HG03520 (cell line): ENCODE measurements at regions not wholly inside any gene's neighbourhood (a gene's known extent, or its start where the extent isn't known, plus 50 kb on each side); places are given as distances from the start of the nearest gene placed in this dataset.

Source experiments
- ATAC-seq: cut with Tn5 transposase; IDR thresholded peaks from one replicate; pipeline ENCODE4 v1.9.1; 2021; ENCODE audit warnings: mild to moderate bottlenecking, moderate library complexity; ENCODE audit not compliant: unreplicated experiment

DNA sequence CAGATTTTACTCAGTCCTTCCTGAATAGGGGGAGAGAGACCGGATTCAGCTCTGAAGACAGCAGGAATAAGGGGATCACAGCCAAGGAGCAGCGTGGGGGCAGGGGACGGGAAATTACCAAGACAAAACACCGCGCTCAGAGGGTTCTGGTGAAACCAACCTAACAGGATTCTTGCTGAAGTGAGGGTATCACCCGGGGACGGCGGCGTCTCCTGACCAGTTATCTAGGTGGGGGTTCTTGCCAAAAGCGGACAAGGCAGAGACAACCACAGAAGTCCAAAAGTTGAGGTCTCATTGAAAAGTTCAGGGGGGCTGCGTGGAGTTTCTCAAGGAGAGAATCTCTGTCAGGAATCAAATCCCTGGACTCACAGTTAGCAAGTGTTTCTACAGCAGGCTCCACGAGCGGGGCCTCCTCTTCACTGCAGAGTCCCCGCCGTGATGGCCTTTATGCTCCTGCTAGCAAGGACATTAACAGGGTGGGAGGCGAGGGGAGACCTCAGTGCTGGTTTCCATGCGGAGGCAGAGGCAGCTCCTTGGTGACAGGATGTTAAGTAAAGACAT lies 291.0 kb downstream of the BRD1 start:
- ATAC-seq, result no peak

- no peak for ATAC-seq
Observed at GRCh38 chr22:49535527-49536125, 292.0 kb downstream of the BRD1 start.

GRCh38 chr22:49535126-49535525 lies 292.5 kb downstream of the BRD1 start:
- no peak for ATAC-seq

DNA sequence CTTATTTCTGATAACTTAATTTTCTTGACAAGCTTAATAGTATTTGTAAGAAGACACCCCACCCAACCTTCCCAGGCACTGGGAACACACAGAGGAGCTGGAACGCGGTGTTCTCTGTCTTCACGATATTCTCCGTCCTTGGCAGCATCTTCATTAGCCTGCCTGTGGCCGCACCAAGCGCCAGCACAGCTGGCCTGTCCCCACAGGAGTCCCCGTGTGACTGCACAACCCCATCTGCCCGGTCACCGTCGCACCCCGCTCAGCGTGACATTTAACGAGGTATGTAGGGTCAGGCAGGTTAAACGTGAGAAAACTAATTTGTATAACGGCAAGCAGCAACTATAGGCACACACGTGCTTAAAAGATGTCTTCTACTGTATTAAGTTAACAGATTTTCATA lies 293.3 kb downstream of the BRD1 start:
- no peak for ATAC-seq

DNA sequence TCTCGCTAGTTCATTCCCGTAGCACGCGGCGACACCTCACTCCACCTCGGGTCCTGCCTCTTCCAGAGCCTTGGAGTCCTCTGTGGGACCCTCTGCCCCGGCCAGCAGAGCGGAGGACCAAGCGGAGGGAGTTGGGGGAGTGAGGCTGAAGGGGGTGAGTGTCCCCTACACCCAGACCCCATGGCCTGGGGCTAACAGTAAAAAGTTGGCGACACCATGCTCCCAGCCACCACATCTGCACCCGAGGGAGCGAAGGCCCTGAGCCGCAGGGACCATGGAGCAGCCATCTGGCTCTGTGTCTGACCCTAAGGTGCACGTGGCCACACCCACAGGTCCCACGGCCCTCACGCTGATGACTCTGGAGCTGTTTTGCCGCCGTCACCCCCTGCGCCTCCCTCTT lies 293.8 kb downstream of the BRD1 start:
- ATAC-seq, result no peak

DNA sequence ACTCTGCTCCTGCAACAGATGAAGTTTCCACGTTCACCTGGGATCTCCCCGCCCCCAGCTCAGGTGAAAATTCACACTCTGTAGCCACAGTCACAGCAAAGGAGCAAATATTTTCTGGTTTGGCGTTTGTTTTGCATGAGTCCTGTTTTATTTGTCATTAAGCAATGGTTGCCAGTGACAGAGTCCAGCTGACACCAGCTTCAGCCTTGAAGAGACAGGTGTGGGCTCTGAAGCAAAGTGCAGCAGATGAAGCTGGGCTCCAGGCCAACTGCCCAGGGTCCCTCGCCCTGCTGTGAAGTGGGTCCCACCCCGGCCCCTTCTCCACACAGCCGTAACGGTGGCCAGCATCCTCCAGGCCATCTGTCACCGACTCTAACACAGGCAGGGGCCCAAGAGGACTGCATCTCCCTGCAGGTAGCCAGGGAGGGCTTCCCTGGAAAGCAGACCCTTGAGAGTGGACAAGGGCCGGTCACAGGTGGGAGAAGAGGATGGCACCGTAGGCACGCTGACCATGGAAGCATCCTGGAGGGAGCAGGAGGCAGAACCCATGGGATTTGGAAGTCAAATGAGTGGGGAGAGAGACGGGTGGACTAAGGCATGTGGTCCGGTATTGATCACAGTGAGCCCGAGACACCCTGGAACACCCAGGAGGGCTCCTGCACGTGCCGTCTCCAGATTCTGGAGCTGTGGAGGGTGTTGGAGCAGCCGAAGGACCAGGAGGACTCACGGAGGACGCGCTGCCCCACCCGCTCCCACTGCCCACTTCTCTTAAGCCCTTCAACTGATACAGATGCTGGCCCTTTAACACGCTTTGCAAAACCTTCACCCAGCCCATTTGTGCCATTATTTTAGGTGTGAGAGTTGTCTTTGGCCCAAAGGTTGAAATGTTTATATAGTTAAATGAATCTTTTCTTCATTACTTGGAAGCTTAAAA lies 294.5 kb downstream of the BRD1 start:
- ATAC-seq, result no peak

DNA sequence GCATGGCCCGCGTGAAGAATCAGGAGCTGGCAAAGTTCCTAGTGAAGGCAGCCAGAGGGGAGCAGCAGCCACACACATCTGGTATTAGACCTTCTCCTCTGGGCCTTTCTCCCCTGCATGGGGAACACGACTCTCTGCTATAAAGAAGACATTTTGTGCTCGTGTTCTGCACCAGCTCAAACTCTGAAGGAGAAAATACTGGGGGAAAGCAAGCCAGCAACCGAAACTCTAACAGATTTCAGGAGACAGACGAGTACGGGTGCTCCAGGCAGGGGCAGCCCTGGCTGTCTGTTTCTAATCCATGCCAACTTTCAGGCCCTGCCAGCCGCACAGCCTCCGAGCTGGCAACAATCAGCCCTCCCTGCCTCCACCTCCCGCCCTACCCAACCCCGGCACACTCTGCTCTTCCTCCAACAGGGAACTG lies 296.3 kb downstream of the BRD1 start:
- ATAC-seq, result no peak

DNA sequence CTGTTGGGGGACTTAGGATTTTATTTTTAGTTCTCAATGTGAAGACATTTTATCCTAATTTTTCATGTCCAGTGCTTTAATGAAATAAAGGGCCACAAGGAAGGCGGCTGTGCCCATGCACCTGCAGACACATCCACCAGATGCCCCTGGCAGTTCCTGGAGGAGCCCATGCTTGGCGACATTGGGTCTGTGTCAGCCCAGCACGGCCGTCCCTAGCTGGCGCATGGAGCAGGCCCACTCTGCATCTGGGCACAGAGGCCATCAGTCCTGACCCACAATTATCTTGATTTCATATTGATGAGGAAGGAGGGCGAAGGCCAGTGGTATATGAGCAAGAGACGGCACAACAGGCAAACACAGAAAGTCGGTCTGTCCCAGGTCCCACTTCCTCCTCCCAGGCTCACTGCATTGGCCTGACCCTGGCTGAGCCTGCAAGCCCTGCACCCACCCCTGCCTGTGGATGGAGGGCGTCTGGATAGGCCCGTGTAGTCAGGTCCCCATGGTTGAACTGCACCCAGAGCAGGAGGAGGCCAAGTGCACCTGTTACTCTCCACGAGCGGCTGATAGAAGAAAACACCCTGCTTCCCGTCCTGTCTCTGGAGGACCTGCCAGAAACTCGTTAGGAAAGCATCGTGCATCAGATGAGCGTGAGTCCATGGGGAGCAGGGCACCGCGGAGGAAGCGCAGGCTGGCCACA lies 296.9 kb downstream of the BRD1 start:
- ATAC-seq, result no peak

DNA sequence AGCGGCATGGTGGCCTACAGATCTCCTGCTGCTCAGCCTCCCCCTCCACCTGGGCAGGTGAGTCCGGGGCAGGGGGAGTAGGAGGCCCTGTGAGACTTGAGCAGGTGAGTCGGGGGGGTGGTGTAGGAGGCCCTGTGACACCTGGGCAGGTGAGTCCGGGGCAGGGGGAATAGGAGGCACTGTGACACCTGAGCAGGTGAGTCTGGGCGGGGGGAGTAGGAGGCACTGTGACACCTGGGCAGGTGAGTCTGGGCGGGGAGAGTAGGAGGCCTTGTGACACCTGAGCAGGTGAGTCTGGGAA lies 299.3 kb downstream of the BRD1 start:
- ATAC-seq, result no peak

DNA sequence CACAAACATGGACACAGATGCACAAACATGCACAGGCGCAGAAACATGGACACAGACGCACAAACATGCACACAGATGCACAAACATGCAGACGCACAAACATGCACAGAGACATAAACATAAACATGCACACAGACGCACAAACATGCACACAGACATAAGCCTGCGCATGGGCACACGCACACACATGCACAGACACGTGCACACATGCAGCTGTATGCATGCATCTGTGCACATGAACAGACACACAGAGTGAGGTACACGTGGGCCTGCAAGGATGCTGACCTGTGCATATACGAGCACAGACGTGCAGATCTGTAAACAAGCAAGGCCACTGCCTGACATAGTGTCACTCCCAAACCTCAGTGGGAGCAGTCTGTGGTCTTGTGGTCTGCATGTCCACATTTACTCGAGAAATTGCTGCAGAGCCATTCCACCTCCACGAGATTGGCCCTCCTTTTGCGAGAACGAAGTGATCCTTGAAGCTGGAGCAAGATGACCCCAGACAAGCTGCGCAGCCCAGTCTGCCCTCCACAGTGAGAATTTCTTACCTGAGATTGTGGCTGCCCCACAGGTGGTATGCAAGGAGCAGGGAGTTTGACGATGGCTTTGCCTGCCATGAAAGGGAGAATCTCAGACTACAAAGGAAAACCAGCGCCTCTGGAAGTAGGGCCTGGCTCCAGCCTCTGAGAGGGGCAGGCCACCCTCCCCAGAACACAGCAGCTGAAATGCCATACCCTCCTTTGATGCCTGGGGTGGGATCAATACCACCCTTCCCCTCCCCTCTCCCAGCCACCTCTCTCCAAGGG lies 299.9 kb downstream of the BRD1 start:
- no peak for ATAC-seq

- no peak for ATAC-seq
Observed at GRCh38 chr22:49525801-49526535, 301.7 kb downstream of the BRD1 start.

DNA sequence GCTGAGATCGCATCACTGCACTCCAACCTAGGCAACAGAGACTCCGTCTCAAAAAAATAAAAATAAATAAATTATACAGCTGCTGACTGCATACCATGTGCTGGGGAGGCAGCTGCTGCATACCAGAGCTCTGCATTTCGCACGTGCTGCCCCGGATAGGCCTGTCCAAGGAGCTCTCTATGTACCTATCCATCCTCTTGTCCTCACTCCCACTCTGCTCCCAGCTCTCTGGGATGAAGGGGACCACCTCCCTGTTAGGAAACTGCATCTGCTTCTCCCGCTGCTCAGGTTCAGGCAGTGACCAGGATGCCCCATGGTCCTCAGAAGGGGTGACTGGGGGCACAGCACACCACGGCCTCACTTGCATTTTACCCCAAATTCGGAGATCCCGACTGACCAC lies 302.3 kb downstream of the BRD1 start:
- ATAC-seq, result no peak

DNA sequence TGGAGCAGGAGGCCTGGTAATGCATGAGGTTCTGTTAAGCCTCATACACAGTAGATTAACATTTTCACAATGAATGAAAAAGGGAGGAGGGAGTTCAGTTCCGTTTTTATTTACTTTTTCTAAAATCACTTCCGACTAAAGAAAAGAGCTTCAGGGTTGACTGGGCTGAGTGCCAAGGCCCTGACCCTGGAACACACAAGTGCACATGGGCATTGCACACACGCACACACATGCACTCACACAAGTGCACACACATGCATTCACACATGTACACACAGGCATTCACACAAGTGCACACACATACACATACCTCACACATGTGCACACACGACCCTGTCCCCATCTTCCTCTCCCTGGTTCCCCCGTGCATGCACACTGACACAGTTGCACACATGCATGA lies 303.3 kb downstream of the BRD1 start:
- no peak for ATAC-seq

- ATAC-seq, result no peak
Observed at GRCh38 chr22:49523374-49524008, 304.2 kb downstream of the BRD1 start.

DNA sequence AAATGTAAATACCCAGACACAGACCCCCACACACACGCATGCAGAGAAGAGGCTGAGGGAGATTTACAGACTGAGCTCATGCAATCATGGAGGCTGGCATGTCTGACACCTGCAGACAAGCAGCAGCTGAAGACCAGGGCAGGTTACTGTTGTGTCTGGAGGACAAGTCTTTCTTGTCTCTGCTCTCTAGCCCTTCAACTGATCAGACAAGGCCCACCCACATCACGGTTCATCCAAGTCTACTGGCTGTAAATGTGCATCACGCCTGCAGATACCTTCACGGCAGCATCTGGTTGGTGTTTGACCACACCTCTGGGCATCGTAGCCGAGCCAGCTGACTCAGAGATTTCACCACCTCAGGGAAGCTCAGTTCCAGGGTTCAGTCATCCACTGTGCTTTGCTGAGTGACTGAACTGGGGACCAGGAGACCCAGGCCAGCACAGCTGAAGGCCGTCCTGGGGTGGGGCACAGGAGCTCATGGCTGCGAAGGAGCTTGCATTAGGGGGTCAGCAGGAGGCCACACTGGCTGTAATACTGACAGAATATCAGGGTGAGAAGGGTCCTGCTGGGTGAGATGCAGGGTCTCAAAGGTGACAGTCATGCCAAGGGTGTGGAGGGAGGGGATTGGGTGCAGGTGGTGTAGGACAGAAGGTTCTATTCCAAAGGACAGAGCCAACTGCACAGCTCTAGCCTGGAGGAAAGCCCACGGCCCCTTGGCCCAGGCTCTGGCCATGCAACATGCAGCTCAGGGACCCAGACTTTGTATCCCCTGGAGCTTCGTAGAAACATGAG lies 304.9 kb downstream of the BRD1 start:
- no peak for ATAC-seq

DNA sequence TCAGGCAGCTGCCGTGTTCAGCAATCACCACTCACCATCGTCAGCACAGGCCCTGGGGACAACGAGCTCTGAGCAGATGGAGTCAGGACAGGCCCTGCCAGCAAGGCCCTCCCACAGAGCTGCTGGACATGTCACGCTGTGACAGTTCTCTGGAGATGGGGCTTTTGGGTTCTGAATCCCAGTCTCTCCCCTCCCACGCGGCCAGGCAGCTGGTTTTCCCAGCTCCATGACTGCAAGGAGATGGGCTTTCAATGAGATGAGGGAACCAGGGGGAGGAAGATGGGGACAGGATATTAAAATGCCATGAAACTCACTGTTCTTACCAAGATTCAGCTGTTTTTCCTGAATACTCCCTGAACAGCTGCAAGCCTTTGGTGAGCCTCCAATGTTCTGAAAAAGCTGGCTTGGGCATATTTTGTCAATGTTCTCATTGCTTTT lies 305.9 kb downstream of the BRD1 start:
- ATAC-seq, result no peak

DNA sequence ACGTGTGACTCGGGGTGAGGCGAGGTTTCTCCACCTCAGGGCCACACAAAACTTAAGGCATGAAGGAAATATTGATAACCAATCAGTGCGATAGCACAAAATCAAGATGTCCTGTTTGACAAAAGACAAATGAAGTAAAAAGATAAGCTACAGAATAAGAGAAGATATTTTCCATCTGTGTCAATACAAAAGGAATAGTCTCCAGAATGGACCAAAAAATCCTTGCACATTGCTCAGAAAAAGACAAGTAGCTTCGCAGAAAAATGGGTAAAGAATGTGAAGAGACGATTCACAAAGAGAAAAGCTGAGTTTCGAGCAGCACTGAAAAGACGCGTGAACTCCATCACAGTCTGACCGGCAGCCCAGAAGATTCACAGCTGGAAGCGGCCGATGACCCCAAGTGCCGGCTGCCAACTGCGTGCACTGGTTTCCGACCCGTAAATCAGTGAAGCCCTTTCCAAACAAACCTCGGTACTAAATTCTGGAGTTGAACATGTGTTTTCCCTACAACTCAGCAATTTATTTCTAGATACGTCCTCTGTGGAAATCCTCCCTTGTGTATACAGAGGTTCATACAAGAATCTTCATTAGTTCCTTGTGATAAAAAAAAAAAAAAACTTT lies 308.4 kb downstream of the BRD1 start:
- no peak for ATAC-seq

DNA sequence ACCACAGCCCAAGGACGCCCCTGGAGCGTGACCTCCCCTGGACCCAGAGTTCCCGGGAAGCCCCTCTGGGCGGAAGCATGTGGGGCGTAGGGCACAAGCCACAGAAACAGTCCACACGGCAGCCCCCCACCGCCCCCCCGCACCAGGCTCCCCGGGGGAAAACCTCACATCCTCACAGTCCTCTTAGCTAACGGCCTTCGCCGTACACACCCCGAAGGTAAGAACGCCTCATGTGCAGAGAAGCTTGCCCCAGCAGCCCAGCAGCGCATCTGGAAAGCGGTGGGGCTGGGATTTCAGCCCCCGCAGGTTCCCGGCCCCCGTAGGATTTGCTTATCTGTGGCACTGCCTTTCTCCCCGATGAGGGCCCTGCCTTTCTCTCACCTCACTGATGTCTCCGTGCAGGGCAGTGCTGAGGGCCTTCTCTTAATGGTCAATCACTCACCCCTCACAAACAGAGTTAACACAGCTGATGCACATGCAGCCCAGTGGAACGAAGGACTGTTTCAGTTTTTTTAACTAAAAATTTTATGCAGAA lies 309.2 kb downstream of the BRD1 start:
- no peak for ATAC-seq
